B cell (primary cell): ENCODE measurements at regions not wholly inside any gene's neighbourhood (a gene's known extent, or its start where the extent isn't known, plus 50 kb on each side); places are given as distances from the start of the nearest gene placed in this dataset.

ENCODE experiments used
- ATAC-seq: fragments of 200-7000 bp; cut with Tn5 transposase; one replicate; pipeline ENCODE4 v1.10.0; 2021; ENCODE audit warnings: low read depth, mild to moderate bottlenecking, moderate number of reproducible peaks, moderate library complexity
- CTCF ChIA-PET: fragments of 350-600 bp; sonication (Branson Sonifier 250); formaldehyde crosslinking; loops from one replicate; lab custom pipeline; 2021; ENCODE audit warnings: antibody characterized with exemption, inconsistent platforms; lab: Charles Lee
- POLR2A ChIA-PET: fragments of 350-600 bp; sonication (Branson Sonifier 250); formaldehyde crosslinking; loops from one replicate; lab custom pipeline; 2021; ENCODE audit warnings: antibody characterized with exemption; lab: Charles Lee
- DNase-seq: peaks from one replicate; pipeline ENCODE4 v3.0.0; 2013
- H2AFZ ChIP-seq: 2 replicates; pipeline ENCODE4 v1.6.1; 2012; ENCODE audit warnings: mild to moderate bottlenecking, low read depth, low read length; ENCODE audit not compliant: insufficient read depth, poor library complexity, severe bottlenecking
- H3K27ac ChIP-seq, 2 donors: 1 replicate in 1 of 2; 2 replicates in 1 of 2; pipeline ENCODE4 v1.5.1; 2012 to 2013; ENCODE audit warnings: low read length in 2 of 2, mild to moderate bottlenecking in 2 of 2, moderate library complexity in 1 of 2
- H3K27me3 ChIP-seq, 4 experiments: fragments of 200-600 bp in 1 of 4; sonication (generic) in 1 of 4; replicated peaks in 1 of 4; 1 replicate in 2 of 4; 2 replicates in 2 of 4; pipeline versions ENCODE4 v1.6.1 to v1.7.0; 2013 to 2016; ENCODE audit warnings: low read length in 3 of 4, mild to moderate bottlenecking in 2 of 4, mixed read lengths in 1 of 4, moderate library complexity in 1 of 4; ENCODE audit not compliant: insufficient read depth in 4 of 4, control insufficient read depth in 3 of 4; ENCODE audit errors: control extremely low read depth in 1 of 4
- H3K36me3 ChIP-seq, 2 experiments: replicated peaks in 1 of 2; 1 replicate in 1 of 2; 2 replicates in 1 of 2; pipeline versions ENCODE4 v1.6.1 to v1.7.1; 2013; ENCODE audit warnings: low read length in 1 of 2; ENCODE audit not compliant: insufficient read depth in 2 of 2, control insufficient read depth in 1 of 2; ENCODE audit errors: control extremely low read depth in 1 of 2, extremely low read depth in 1 of 2
- H3K4me1 ChIP-seq, 2 donors: fragments of 200-600 bp in 1 of 2; sonication (generic) in 1 of 2; 1 replicate in 1 of 2; 2 replicates in 1 of 2; pipeline versions ENCODE4 v1.5.1 to v1.6.1; 2013 to 2017; ENCODE audit warnings: low read length in 2 of 2; ENCODE audit not compliant: control insufficient read depth in 2 of 2, insufficient read depth in 2 of 2
- H3K4me2 ChIP-seq: replicated peaks from 2 replicates; pipeline ENCODE3; 2012; ENCODE audit warnings: mild to moderate bottlenecking, low read depth, low read length; ENCODE audit not compliant: poor library complexity, severe bottlenecking
- H3K4me3 ChIP-seq, 5 experiments: fragments of 200-600 bp in 1 of 5; sonication (generic) in 1 of 5; 1 replicate in 3 of 5; 2 replicates in 2 of 5; pipeline versions ENCODE4 v1.5.1 to v1.7.0; 2011 to 2016; ENCODE audit warnings: low read length in 4 of 5, mild to moderate bottlenecking in 4 of 5, low read depth in 2 of 5, control low read depth in 1 of 5, moderate library complexity in 1 of 5; ENCODE audit not compliant: insufficient read depth in 1 of 5; ENCODE audit errors: control extremely low read depth in 1 of 5, extremely low read depth in 1 of 5
- H3K79me2 ChIP-seq: fragments of 200-600 bp; sonication (generic); one replicate; pipeline ENCODE4 v1.6.0; 2016; ENCODE audit warnings: low read length; ENCODE audit not compliant: control insufficient read depth, insufficient read depth
- H3K9ac ChIP-seq: fragments of 200-600 bp; sonication (generic); 2 replicates; pipeline ENCODE4 v1.6.1; 2017; ENCODE audit warnings: mild to moderate bottlenecking, low read length, moderate library complexity
- H3K9me3 ChIP-seq, 3 donors: one replicate each; pipeline versions ENCODE4 v1.6.1 to v1.7.1; 2013; ENCODE audit warnings: low read length in 2 of 3; ENCODE audit not compliant: control insufficient read depth in 2 of 3, insufficient read depth in 1 of 3; ENCODE audit errors: control extremely low read depth in 1 of 3
- H4K20me1 ChIP-seq: 2 replicates; pipeline ENCODE4 v1.6.0; 2012; ENCODE audit warnings: mild to moderate bottlenecking, low read length; ENCODE audit not compliant: insufficient read depth, control insufficient read depth, poor library complexity, severe bottlenecking
- H3K27ac Mint-ChIP-seq: one replicate; pipeline ENCODE4 v1.8.0; 2021; ENCODE audit warnings: mixed read lengths
- H3K27me3 Mint-ChIP-seq: one replicate; pipeline ENCODE4 v1.8.0; 2021; ENCODE audit warnings: mixed read lengths
- H3K4me1 Mint-ChIP-seq: one replicate; pipeline ENCODE4 v1.8.0; 2021; ENCODE audit warnings: mixed read lengths
- H3K4me3 Mint-ChIP-seq: one replicate; pipeline ENCODE4 v1.8.0; 2021; ENCODE audit warnings: mixed read lengths
- H3K9me3 Mint-ChIP-seq: one replicate; pipeline ENCODE4 v1.8.0; 2022; ENCODE audit warnings: mixed read lengths; ENCODE audit not compliant: insufficient read depth
- CTCF ChIP-seq: fragments of 200-600 bp; IDR thresholded peaks from one replicate; pipeline ENCODE4 v1.8.0; 2022; ENCODE audit warnings: antibody characterized with exemption, mild to moderate bottlenecking
- EZH2 ChIP-seq: IDR thresholded peaks from 2 replicates; pipeline ENCODE4 v1.6.1; 2012; ENCODE audit warnings: borderline replicate concordance, low read depth, mild to moderate bottlenecking, moderate library complexity, low read length; ENCODE audit not compliant: insufficient read depth, poor library complexity, severe bottlenecking
- WGBS: methylation state at CpG from one replicate; pipeline ENCODE4 v1.1.5; 2013; ENCODE audit warnings: missing lambda C conversion rate; ENCODE audit not compliant: insufficient coverage; 5-methylcytosine and 5-hydroxymethylcytosine counted together
- intact Hi-C: fragments of 100-400 bp; cut with micrococcal nuclease; formaldehyde crosslinking; loops from one replicate; pipeline ENCODE4 v1.10.0; 2022

GRCh38 chr14:97368049-97368448, 570.9 kb downstream of the VRK1 start:
- H4K20me1 ChIP-seq = no peaks in the 10 kb centered on the region
- Mint-ChIP-seq H3K9me3 (peaks cover 2% of the 10 kb centered on the region), H3K4me3 (no peak overlapping the region), H3K4me1 (no peaks in the 10 kb centered on the region), H3K27me3 (no peaks in the 10 kb centered on the region), H3K27ac (no peak overlapping the region)
- no peak overlapping the region for H3K9ac ChIP-seq
- ChIA-PET POLR2A (no interaction called here), CTCF (no interaction called here)
- H3K27me3 ChIP-seq = no peaks in the 10 kb centered on the region
- ATAC-seq (no peak), DNase-seq (no peak)
- WGBS = 69% methylated on average over 4 of the region's 7 CpGs
- H3K4me2 ChIP-seq = no peak overlapping the region
- H3K79me2 ChIP-seq = no peaks in the 10 kb centered on the region
- H2AFZ ChIP-seq = no peak overlapping the region
- H3K27ac ChIP-seq = no peak overlapping the region
- TF ChIP-seq CTCF (no peak), EZH2 (no peak)
- no peak overlapping the region for H3K4me3 ChIP-seq
- peaks cover 0 to 7% (median 0%) of the 10 kb centered on the region in 3 donors for H3K9me3 ChIP-seq
- intact Hi-C loops = no loop called here
- no peaks in the 10 kb centered on the region for H3K4me1 ChIP-seq
- H3K36me3 ChIP-seq = no peaks in the 10 kb centered on the region

GRCh38 chr14:97368900-97369564, 571.9 kb downstream of the VRK1 start:
- no peaks in the 10 kb centered on the region for H3K79me2 ChIP-seq
- Mint-ChIP-seq H3K27me3 (no peaks in the 10 kb centered on the region), H3K27ac (no peak overlapping the region), H3K4me3 (no peak overlapping the region), H3K4me1 (no peaks in the 10 kb centered on the region), H3K9me3 (peaks cover 2% of the 10 kb centered on the region)
- no peak for ATAC-seq
- intact Hi-C loops = no loop called here
- H3K27me3 ChIP-seq = no peaks in the 10 kb centered on the region
- WGBS = no CpG with 5 or more reads among the region's 5 CpGs
- ChIA-PET POLR2A (no interaction called here), CTCF (no interaction called here)
- no peak overlapping the region for H3K27ac ChIP-seq
- H2AFZ ChIP-seq = no peak overlapping the region
- no peak overlapping the region for H3K9ac ChIP-seq
- DNase-seq = no peak
- H4K20me1 ChIP-seq = no peaks in the 10 kb centered on the region
- TF ChIP-seq CTCF (no peak), EZH2 (no peak)
- no peaks in the 10 kb centered on the region for H3K4me1 ChIP-seq
- no peak overlapping the region for H3K4me2 ChIP-seq
- H3K9me3 ChIP-seq = peaks cover 0 to 7% (median 0%) of the 10 kb centered on the region in 3 donors
- no peaks in the 10 kb centered on the region for H3K36me3 ChIP-seq
- no peak overlapping the region for H3K4me3 ChIP-seq
